ENCODE measurements at regions not wholly inside any gene's neighbourhood (a gene's known extent, or its start where the extent isn't known, plus 50 kb on each side); places are given as distances from the start of the nearest gene placed in this dataset.

DNA sequence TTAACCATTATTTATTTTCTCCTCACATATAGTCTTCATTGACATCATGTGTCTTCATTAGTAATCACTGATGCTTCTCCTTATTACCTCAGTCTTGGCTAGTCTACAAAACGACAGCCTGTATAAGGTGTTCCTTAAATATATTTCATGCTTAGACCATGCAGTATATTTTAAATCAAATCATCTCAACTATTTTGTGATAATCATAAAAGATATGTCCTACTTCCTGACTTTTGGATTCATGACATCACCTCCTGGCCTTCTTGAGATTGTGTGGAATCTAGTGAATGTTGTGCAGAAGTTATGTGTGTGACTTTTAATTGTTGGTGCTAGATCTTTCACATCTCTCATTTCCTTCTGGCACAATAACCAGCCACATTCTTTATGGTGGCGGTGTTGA is 1339.3 kb upstream of the C9orf72 start:
- H3K4me3 ChIP-seq (ENCODE audit: low read depth, low read length), result no peak overlapping the region
- TF ChIP-seq CTCF (IDR thresholded peaks at IDR 0.05; ENCODE audit: insufficient read depth, low read length), result no peak
- DNase-seq (ENCODE audit: low read depth), result no peak

GRCh38 chr9:28915202-28915930 is 1342.1 kb upstream of the C9orf72 start:
- DNase-seq (ENCODE audit: low read depth), result no peak
- no peak for TF ChIP-seq CTCF (IDR thresholded peaks at IDR 0.05; ENCODE audit: insufficient read depth, low read length)
- H3K4me3 ChIP-seq (ENCODE audit: low read depth, low read length), result no peak overlapping the region

- no peak for DNase-seq (ENCODE audit: low read depth)
These were observed 1343.1 kb upstream of the C9orf72 start for GRCh38 chr9:28916348-28916747.

DNA sequence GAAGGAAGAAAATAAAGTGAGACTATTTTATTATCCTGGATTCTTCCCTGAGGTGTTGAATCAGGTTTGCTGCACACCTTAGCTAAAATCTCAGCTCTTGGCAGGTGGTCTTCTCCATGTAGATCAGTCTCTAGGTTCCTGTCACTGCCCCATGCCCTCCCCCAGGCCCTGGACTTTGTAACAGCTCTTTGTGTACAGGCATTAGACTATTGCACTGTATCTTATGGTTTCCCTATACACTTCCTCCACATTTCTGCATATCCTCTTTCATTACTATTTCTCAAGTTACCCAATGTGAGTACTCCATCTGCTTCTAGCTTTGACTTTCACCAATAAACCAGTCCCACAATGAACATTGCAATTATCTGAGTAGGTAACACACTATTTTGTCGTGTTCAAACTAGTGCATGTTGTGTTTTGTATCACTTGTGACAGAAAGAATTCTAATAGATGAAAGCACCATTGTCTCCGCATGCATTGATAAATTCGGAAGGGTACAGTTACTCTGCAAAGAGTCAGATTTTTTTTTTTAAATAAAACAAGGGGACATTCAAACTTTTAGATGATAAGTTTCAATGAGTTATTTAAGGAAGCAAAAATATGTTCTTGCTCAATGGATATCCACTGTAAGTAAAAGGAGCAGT is 1348.7 kb upstream of the C9orf72 start:
- H3K4me3 ChIP-seq (ENCODE audit: low read depth, low read length), result no peak overlapping the region
- no peak for TF ChIP-seq CTCF (IDR thresholded peaks at IDR 0.05; ENCODE audit: insufficient read depth, low read length)
- DNase-seq (ENCODE audit: low read depth), result no peak

More at GRCh38 chr9:28916348-28916747, 1343.1 kb upstream of the C9orf72 start:
- TF ChIP-seq CTCF (IDR thresholded peaks at IDR 0.05; ENCODE audit: insufficient read depth, low read length), result no peak
- no peak overlapping the region for H3K4me3 ChIP-seq (ENCODE audit: low read depth, low read length)

DNA sequence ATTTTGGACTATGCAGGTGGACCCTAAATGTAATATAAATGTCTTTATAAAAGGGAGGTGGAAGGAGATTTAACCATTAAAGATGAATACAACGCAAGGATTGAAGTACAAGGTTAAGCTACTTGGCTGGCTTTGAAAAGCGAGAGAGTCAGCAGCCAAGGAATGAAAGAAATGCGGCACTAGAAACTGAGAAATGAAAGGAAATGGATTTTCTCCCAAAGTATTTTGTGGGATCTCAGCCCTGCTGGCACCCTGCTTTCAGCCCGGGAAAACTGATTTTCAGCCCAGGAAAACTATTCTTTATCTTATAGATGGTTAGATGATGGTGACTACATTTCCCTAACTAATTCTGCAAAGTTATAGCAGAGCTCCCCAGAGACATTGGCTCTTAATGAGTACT is 1349.6 kb upstream of the C9orf72 start:
- no peak for DNase-seq (ENCODE audit: low read depth)
- H3K4me3 ChIP-seq (ENCODE audit: low read depth, low read length), result no peak overlapping the region
- no peak for TF ChIP-seq CTCF (IDR thresholded peaks at IDR 0.05; ENCODE audit: insufficient read depth, low read length)

GRCh38 chr9:28923351-28923750 is 1350.1 kb upstream of the C9orf72 start:
- no peak for DNase-seq (ENCODE audit: low read depth)
- H3K4me3 ChIP-seq (ENCODE audit: low read depth, low read length), result no peak overlapping the region
- TF ChIP-seq CTCF (IDR thresholded peaks at IDR 0.05; ENCODE audit: insufficient read depth, low read length), result no peak
